RWPE2 (cell line): ENCODE measurements at regions not wholly inside any gene's neighbourhood (a gene's known extent, or its start where the extent isn't known, plus 50 kb on each side); places are given as distances from the start of the nearest gene placed in this dataset.

Experiments used
- ATAC-seq: fragments of 200-7000 bp; cut with Tn5 transposase; 3 replicates; pipeline ENCODE4 v1.9.1; 2021; ENCODE audit warnings: low read depth
- DNase-seq: peaks from one replicate; pipeline ENCODE4 v3.0.0-alpha.2; 2020; ENCODE audit warnings: low spot score
- H3K27ac ChIP-seq: fragments of 450-650 bp; 2 replicates; pipeline ENCODE4 v1.5.1; 2017; ENCODE audit warnings: mild to moderate bottlenecking; ENCODE audit not compliant: poor library complexity, severe bottlenecking
- H3K27me3 ChIP-seq: fragments of 250-450 bp; sonication (Bioruptor Pico); 2 replicates; pipeline ENCODE4 v1.5.1; 2021; ENCODE audit warnings: mild to moderate bottlenecking, moderate library complexity; ENCODE audit not compliant: insufficient read depth, poor library complexity, severe bottlenecking
- H3K36me3 ChIP-seq: fragments of 250-450 bp; sonication (Bioruptor Pico); 2 replicates; pipeline ENCODE4 v1.5.1; 2020; ENCODE audit warnings: low read depth, mild to moderate bottlenecking, moderate library complexity
- H3K4me1 ChIP-seq: fragments of 250-450 bp; sonication (Bioruptor Pico); 2 replicates; pipeline ENCODE4 v1.5.1; 2021; ENCODE audit warnings: mild to moderate bottlenecking, moderate library complexity; ENCODE audit not compliant: insufficient read depth, poor library complexity, severe bottlenecking
- H3K4me3 ChIP-seq: fragments of 250-450 bp; sonication (Bioruptor Pico); 2 replicates; pipeline ENCODE4 v1.5.1; 2021; ENCODE audit warnings: mild to moderate bottlenecking, moderate library complexity; ENCODE audit not compliant: severe bottlenecking
- H3K9me3 ChIP-seq: fragments of 250-450 bp; sonication (Bioruptor Pico); 2 replicates; pipeline ENCODE4 v1.5.1; 2021; ENCODE audit warnings: mild to moderate bottlenecking, moderate library complexity; ENCODE audit not compliant: severe bottlenecking
- TF ChIP-seq, protein P1 (sequence below): fragments of 450-650 bp; IDR thresholded peaks from one replicate; pipeline ENCODE4 v1.5.1; 2017; ENCODE audit warnings: mild to moderate bottlenecking, moderate library complexity; ENCODE audit not compliant: poor library complexity, severe bottlenecking

DNA sequence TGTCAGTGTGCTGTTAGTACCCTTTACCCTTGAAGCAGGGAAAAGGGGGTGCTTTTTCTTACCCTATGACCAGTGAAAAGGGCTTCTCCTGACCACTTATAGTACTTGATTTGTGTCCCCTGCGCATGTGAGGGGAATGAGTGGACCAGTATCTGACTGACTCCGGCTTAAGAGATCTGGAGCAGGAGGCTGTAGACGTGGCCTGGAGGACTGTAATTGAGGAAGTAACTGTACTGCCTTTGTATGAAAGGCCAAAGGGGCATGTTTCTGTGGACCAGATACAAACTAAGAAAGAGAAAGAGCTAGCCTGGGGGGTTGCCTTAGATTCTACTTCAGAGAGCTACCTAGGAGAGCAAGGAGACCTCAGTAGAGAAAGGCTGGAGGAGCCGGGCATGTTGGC lies 89.9 kb upstream of the TBL1XR1 start:
- Histone ChIP-seq H3K27ac (no peak overlapping the region), H3K4me3 (no peak overlapping the region), H3K4me1 (peaks cover 20% of the 10 kb centered on the region), H3K9me3 (no peaks in the 10 kb centered on the region), H3K27me3 (no peaks in the 10 kb centered on the region), H3K36me3 (no peaks in the 10 kb centered on the region)
- TF ChIP-seq, protein P1, sequence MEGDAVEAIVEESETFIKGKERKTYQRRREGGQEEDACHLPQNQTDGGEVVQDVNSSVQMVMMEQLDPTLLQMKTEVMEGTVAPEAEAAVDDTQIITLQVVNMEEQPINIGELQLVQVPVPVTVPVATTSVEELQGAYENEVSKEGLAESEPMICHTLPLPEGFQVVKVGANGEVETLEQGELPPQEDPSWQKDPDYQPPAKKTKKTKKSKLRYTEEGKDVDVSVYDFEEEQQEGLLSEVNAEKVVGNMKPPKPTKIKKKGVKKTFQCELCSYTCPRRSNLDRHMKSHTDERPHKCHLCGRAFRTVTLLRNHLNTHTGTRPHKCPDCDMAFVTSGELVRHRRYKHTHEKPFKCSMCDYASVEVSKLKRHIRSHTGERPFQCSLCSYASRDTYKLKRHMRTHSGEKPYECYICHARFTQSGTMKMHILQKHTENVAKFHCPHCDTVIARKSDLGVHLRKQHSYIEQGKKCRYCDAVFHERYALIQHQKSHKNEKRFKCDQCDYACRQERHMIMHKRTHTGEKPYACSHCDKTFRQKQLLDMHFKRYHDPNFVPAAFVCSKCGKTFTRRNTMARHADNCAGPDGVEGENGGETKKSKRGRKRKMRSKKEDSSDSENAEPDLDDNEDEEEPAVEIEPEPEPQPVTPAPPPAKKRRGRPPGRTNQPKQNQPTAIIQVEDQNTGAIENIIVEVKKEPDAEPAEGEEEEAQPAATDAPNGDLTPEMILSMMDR = no peak
- no peak for ATAC-seq
- no peak for DNase-seq

DNA sequence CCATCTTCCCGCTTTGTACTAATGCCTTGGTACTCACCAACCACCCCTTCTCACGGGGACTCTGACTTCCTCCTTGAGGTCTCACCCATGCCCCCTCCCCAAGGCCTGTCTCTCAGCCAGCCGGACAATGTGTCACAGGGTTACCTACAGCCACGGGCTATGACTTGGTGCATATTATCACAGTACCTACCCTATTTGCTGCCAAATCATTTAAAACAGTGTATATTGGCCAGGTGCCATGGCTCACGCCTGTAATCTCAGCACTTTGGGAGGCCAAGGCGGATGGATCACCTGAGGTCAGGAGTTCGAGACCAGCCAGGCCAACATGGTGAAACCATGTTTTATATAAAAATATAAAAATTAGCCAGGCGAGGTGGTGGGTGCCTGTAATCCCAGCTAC lies 93.4 kb upstream of the TBL1XR1 start:
- DNase-seq = no peak

DNA sequence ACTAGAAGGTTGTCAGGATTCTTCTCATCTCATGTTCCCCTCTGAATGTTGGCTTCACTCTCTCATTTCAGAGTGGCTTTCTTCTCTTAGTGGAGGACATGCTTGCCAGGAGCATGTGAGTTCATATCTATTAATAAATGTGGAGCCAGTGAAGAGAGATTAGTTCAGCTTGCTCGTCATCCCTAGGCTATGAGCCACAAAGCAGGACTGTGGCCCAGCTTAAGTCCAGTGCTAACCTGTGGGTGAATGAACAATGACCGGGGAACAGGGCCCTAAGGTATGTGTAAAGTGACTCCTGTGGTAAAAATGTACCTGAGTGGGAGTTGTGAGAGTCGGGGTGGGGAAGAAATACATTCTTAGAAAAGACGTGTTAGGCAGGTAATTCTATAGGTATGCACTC lies 96.9 kb upstream of the TBL1XR1 start:
- Histone ChIP-seq H3K4me1 (peaks cover 25% of the 10 kb centered on the region), H3K27ac (peak overlapping the region; percentile 60), H3K4me3 (no peak overlapping the region), H3K36me3 (no peaks in the 10 kb centered on the region), H3K27me3 (no peaks in the 10 kb centered on the region), H3K9me3 (no peaks in the 10 kb centered on the region)
- TF ChIP-seq, protein P1 = no peak
- DNase-seq (no peak), ATAC-seq (peak; percentile 94)

More for the DNA sequence above, 93.4 kb upstream of the TBL1XR1 start:
- Histone ChIP-seq H3K36me3 (no peaks in the 10 kb centered on the region), H3K27me3 (no peaks in the 10 kb centered on the region), H3K27ac (no peak overlapping the region), H3K9me3 (no peaks in the 10 kb centered on the region), H3K4me1 (peaks cover 33% of the 10 kb centered on the region), H3K4me3 (no peak overlapping the region)
- TF ChIP-seq, protein P1 = no peak
- ATAC-seq = no peak

DNA sequence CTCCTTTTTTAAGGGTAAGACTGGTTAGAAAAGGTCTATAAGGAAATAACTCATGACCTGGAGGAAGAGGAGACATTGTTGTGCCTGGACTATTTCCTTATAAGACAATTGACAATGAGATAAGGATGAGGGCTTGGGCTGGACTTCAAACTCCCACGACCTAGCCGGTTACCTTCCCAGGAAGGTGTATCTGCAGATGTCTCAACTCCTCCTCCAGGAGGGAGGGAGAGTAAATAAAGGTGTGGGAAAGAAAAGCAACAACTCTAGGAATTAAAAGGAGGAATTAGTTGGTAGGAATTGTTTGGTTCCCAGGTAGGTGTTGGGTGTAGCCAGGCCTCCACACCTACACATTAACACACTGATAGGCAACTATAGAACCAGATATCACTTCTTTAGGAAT lies 97.8 kb upstream of the TBL1XR1 start:
- no peaks in the 10 kb centered on the region for H3K36me3 ChIP-seq
- ATAC-seq = peak; percentile 34
- no peaks in the 10 kb centered on the region for H3K9me3 ChIP-seq
- H3K4me1 ChIP-seq = peaks cover 25% of the 10 kb centered on the region
- no peak for DNase-seq
- H3K27me3 ChIP-seq = no peaks in the 10 kb centered on the region
- TF ChIP-seq, protein P1 = no peak
- peak overlapping the region; percentile 60 for H3K27ac ChIP-seq
- no peak overlapping the region for H3K4me3 ChIP-seq

DNA sequence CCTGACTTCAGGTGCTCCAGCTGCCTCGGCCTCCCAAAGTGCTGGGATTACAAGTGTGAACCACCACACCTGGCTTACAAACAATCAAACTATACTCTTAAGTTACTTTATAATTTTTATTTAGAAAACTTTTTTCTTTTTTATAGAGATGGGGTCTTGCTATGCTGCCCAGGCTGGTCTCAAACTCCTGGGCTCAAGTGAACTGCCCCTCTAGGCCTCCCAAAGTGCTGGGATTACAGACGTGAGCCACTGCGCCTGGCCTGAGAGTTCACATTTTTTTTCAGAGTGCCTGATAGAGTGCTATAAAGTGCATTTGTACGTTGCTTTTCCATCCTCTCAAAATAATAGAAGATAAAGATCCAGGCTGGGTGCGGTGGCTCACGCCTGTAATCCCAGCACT lies 102.0 kb upstream of the TBL1XR1 start:
- no peak for DNase-seq

More for the DNA sequence above, 102.0 kb upstream of the TBL1XR1 start:
- H3K27ac ChIP-seq = no peak overlapping the region
- H3K36me3 ChIP-seq = no peaks in the 10 kb centered on the region
- TF ChIP-seq, protein P1 = no peak
- no peaks in the 10 kb centered on the region for H3K27me3 ChIP-seq
- no peak overlapping the region for H3K4me3 ChIP-seq
- ATAC-seq = no peak
- H3K4me1 ChIP-seq = peaks cover 12% of the 10 kb centered on the region
- no peaks in the 10 kb centered on the region for H3K9me3 ChIP-seq
